Activated CD4-positive, alpha-beta T cell treated with anti-CD3 and anti-CD28 coated beads, Interleukin-2, amount 10 ng/mL, durations not matched to agents 7 days and 5 days (primary cell): ENCODE measurements at regions not wholly inside any gene's neighbourhood (a gene's known extent, or its start where the extent isn't known, plus 50 kb on each side); places are given as distances from the start of the nearest gene placed in this dataset.

Source experiments
- CTCF ChIA-PET: fragments of 350-600 bp; sonication (Branson Sonifier 250); formaldehyde crosslinking; loops from one replicate; lab custom pipeline; 2021; ENCODE audit warnings: antibody characterized with exemption; lab: Charles Lee
- POLR2A ChIA-PET: fragments of 350-600 bp; sonication (Branson Sonifier 250); formaldehyde crosslinking; loops from one replicate; lab custom pipeline; 2021; ENCODE audit warnings: antibody characterized with exemption; lab: Charles Lee
- DNase-seq: peaks from one replicate; pipeline ENCODE4 v3.0.0-alpha.2; 2020
- H3K27ac Mint-ChIP-seq: one replicate; pipeline ENCODE4 v1.8.0; 2021; ENCODE audit warnings: mild to moderate bottlenecking, moderate library complexity, mixed read lengths
- H3K27me3 Mint-ChIP-seq: one replicate; pipeline ENCODE4 v1.8.0; 2021; ENCODE audit warnings: mixed read lengths
- H3K36me3 Mint-ChIP-seq: one replicate; pipeline ENCODE4 v1.8.0; 2021; ENCODE audit warnings: low read depth, mixed read lengths
- H3K4me1 Mint-ChIP-seq: one replicate; pipeline ENCODE4 v1.8.0; 2021; ENCODE audit warnings: mixed read lengths
- H3K4me3 Mint-ChIP-seq: one replicate; pipeline ENCODE4 v1.8.0; 2021; ENCODE audit warnings: mild to moderate bottlenecking, moderate library complexity, mixed read lengths
- H3K9me3 Mint-ChIP-seq: one replicate; pipeline ENCODE4 v1.8.0; 2021; ENCODE audit warnings: mixed read lengths

DNA sequence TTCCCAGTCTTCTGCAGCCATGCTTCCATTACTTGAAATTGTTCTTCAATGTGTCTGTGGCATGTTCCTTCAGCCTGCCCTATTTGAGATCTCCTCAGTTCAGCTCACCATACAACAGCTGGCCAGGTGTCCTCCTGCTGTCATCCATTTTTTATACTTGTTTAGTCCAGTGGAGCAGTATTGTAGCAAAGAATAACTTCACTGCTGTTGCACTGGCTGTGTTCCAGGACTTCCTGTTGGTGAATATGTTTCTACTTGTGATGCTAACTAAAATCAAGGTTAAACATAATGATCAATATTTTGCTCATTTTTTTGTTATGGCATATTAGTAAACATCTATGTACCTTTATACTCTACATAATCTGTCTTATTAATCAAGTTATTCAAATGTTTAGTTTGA lies 1394.1 kb downstream of the PCDH9 start:
- CTCF ChIA-PET: no interaction called here
- no peak overlapping the region for H3K4me3 Mint-ChIP-seq
- no peaks in the 10 kb centered on the region for H3K27me3 Mint-ChIP-seq

DNA sequence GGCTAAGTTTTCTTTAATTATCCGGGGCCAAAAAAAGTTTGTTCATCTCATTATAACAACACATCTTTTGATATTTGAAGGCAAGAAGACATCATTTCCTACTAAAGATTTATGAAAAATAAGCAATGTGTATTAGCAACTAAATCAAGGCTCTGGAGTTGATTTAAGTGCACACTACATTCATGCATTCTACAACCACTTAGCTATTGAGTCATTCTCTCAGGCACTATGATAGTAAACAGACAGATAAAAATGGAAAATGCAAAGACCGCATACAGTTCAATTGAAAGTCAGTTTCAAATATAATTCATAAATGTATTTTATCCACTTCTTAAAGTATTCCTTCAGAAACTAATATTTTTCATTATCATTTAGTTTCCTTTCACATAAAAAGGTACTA lies 1395.2 kb downstream of the PCDH9 start:
- no peak for DNase-seq
- no peak overlapping the region for H3K4me3 Mint-ChIP-seq
- H3K4me1 Mint-ChIP-seq: no peaks in the 10 kb centered on the region
- H3K27ac Mint-ChIP-seq: no peak overlapping the region
- CTCF ChIA-PET: no interaction called here
- H3K36me3 Mint-ChIP-seq: no peaks in the 10 kb centered on the region
- no peaks in the 10 kb centered on the region for H3K9me3 Mint-ChIP-seq
- H3K27me3 Mint-ChIP-seq: no peaks in the 10 kb centered on the region
- POLR2A ChIA-PET: no interaction called here

More for the DNA sequence above, 1394.1 kb downstream of the PCDH9 start:
- Mint-ChIP-seq H3K27ac (no peak overlapping the region), H3K36me3 (no peaks in the 10 kb centered on the region), H3K4me1 (no peaks in the 10 kb centered on the region), H3K9me3 (no peaks in the 10 kb centered on the region)
- DNase-seq: no peak
- POLR2A ChIA-PET: no interaction called here

DNA sequence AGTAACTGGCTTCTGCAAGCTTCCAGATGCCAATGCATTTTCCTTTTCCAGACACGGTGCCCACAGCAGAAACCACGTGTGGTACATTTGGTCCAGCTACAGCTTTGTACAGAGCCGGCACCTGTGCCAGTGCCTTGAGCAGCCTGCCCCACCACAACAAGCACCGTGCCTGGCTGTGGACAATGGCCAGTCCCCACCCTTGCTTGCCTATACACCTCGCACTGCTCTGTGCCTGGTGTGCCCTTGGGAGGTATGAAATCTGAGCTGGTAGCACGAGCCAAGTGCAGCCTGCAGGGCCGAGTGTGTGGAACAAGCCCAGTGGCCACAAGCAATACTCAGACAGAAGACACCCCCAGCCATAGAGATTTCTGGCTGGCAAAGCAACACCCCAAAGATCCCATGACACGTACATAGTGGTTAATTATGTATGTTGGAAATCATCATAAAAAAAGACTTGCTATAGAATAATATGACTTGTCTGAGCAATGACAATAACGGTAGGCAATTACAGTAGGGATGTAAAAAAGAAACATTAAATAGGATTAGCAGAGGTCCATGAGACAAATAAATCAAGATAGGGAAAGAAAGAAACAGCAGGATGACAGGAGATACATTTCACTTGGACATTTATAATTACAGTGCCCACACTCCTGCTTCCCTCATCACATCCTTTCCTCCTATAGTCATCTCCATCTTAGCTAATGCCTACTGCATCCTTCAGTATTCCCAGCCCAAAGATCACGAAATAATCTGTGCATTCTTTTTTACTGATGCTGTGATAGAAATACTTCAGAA lies 1399.5 kb downstream of the PCDH9 start:
- Mint-ChIP-seq H3K27ac (no peak overlapping the region), H3K9me3 (no peaks in the 10 kb centered on the region), H3K4me3 (no peak overlapping the region), H3K27me3 (no peaks in the 10 kb centered on the region), H3K36me3 (no peaks in the 10 kb centered on the region), H3K4me1 (no peaks in the 10 kb centered on the region)
- DNase-seq: no peak
- CTCF ChIA-PET: no interaction called here
- POLR2A ChIA-PET: no interaction called here

DNA sequence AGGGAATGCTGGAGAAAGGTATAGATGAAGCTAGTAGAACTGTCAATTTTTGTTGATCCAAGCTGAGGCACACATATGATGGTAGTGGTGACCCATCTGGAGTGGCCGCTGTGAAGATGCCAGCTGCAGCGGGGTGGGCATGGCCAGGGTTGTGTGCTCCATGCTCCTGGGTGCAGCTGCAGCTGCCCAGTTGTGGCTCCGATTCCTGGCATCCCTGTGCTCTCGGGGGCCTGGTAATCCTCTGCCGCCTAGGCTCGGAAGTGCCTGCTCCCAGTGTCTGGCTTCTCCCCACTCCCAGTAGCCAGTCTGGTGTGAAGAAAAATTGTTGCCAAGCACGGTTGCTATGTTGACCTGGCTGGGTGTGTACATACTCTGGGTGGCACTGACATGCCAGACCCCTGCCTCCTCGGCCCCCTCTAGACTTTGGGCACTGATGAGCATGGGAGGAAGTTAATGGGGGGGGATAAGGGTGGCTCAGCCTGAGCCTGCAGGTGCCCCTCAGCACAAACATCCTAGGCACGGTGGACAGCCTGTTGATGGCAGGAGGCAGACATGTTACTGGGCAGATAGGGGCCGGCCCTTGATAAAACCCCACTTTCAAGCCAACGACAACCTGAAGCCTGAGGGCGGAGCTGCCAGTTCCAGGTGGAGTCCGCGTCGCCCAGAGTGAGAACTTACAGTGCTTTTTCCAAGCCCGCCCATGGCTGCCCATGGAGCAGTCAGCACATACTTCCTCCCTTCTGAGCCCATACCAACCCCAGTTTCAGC lies 1400.7 kb downstream of the PCDH9 start:
- H3K4me3 Mint-ChIP-seq: no peak overlapping the region
- ChIA-PET CTCF (no interaction called here), POLR2A (no interaction called here)
- no peak overlapping the region for H3K27ac Mint-ChIP-seq
- no peaks in the 10 kb centered on the region for H3K4me1 Mint-ChIP-seq
- no peaks in the 10 kb centered on the region for H3K27me3 Mint-ChIP-seq
- no peaks in the 10 kb centered on the region for H3K9me3 Mint-ChIP-seq
- H3K36me3 Mint-ChIP-seq: no peaks in the 10 kb centered on the region
- no peak for DNase-seq

DNA sequence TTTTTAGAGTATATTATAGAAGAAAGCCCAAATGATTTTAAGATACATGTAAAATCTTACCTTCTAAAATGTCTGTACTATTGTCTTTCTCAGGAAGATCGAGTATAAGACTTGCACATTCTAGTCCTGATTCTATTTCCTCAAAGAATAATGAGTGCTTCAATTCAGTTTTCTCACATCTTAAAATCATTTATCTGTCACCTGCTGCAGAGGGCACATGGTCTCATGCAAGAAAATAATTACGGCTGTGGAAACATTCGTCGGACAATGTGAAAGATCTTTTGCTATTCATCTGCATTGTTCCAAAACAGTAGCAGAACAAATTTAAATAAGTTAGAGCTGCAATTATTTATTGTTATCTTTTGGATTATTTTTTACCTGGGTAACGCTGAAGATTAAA lies 1403.5 kb downstream of the PCDH9 start:
- Mint-ChIP-seq H3K4me1 (no peaks in the 10 kb centered on the region), H3K27me3 (no peaks in the 10 kb centered on the region), H3K36me3 (no peaks in the 10 kb centered on the region), H3K4me3 (no peak overlapping the region), H3K9me3 (peaks cover 4% of the 10 kb centered on the region), H3K27ac (no peak overlapping the region)
- DNase-seq: no peak
- CTCF ChIA-PET: no interaction called here
- POLR2A ChIA-PET: no interaction called here

DNA sequence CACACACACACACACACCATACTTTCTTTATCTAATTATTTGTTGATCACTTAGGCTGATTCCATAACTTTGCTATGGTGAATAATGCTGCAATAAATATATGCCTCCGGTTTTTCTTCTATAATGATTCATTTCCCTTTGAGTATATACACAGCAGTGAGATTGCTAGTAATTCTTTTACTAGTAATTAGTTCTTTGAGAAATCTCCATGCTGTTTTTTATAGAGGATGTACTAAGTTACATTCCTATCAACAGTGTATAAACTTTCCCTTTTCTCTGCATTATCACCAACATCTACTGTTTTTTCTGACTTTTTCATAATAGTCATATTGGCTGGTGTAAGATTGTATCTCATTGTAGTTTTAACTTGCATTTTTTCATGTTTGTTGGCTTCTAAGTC lies 1405.1 kb downstream of the PCDH9 start:
- H3K36me3 Mint-ChIP-seq: no peaks in the 10 kb centered on the region
- ChIA-PET POLR2A (no interaction called here), CTCF (no interaction called here)
- H3K27me3 Mint-ChIP-seq: no peaks in the 10 kb centered on the region
- peaks cover 4% of the 10 kb centered on the region for H3K9me3 Mint-ChIP-seq
- H3K27ac Mint-ChIP-seq: no peak overlapping the region
- no peak for DNase-seq
- H3K4me1 Mint-ChIP-seq: no peaks in the 10 kb centered on the region
- no peak overlapping the region for H3K4me3 Mint-ChIP-seq

DNA sequence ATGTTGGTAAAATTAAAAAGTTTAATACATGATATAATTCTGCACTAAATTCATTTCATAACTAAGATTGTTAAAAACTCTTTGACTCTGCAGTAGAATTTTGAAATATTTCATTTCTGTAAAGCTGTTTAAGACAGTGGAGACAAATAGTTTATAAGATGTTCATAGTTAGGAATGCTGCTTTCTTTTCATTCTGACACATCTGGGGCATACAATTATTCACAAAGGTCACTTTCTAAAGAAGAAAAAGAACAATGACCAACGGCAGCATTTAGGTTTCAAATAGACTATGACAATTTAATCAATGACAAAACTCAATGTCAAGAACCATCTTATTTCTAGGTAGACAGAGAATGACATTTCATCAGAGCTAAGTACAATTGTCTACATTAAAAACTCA lies 1422.1 kb downstream of the PCDH9 start:
- H3K4me3 Mint-ChIP-seq: no peak overlapping the region

DNA sequence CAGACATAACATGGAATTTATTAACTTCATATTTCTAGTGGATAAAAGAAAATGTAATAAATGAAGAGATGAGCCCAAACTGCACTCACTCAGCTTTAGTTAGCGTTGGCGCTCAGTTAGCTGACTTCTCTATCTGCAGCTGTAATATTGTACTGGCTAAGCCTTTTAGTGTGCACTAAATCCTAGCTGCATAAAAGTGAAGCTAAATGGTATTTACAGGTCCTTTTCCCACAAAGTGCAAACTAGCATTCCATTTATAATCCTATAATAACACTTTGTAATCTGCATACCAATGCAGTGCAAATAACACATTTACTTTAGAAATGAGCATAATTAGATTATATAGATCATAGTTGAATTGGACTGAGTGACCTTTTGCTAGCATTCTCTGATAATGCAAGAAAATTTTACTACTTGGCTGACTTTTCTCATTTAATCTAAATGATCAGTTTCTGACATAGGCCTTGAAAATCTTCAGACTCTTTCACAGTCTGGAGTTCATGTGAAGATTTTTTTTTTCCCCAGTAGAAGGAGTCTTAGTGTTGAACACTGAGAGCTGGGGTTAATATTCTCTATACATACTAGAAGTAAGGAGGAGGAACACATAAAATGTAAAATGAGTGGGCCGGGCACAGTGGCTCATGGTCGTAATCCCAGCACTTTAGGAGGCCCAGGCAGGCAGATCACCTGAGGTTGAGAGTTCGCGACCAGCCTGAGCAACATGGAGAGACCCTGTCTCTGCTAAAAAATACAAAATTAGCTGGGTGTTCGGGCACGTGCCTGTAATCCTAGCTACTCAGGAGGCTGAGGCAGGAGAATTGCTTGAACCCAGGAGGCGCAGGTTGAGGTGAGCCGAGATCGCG lies 1426.4 kb downstream of the PCDH9 start:
- DNase-seq: no peak
- Mint-ChIP-seq H3K36me3 (no peaks in the 10 kb centered on the region), H3K27ac (no peak overlapping the region), H3K4me3 (no peak overlapping the region), H3K9me3 (peaks cover 2% of the 10 kb centered on the region), H3K27me3 (no peaks in the 10 kb centered on the region), H3K4me1 (no peaks in the 10 kb centered on the region)
- ChIA-PET POLR2A (interaction anchor here (0.6 kb wide), 1 partner anchor 266 kb away, joined by 8 read pairs; no protein-coding TSS in a partner anchor), CTCF (no interaction called here)

More for the DNA sequence above, 1422.1 kb downstream of the PCDH9 start:
- ChIA-PET CTCF (no interaction called here), POLR2A (no interaction called here)
- H3K4me1 Mint-ChIP-seq: no peaks in the 10 kb centered on the region
- no peaks in the 10 kb centered on the region for H3K27me3 Mint-ChIP-seq
- H3K36me3 Mint-ChIP-seq: no peaks in the 10 kb centered on the region
- H3K9me3 Mint-ChIP-seq: peaks cover 2% of the 10 kb centered on the region
- no peak for DNase-seq
- H3K27ac Mint-ChIP-seq: no peak overlapping the region

DNA sequence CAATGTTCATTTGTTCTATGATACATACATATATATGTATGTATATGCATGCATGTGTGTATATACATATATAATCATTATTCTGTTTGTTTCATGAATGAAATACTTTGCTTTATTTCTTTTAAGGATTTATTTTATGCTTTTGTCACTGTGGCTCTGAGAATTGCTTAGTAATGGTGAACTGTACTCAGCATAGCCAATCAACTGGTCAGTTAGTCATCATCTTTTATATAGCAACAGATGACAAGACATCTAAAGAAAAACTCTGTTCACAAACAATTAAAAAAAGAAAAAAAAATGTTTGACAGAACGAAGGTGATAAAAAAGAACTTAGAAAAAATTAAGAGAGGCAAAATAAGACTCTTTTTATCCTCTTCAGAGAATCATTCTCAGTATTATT lies 1440.3 kb downstream of the PCDH9 start:
- Mint-ChIP-seq H3K9me3 (peaks cover 10% of the 10 kb centered on the region), H3K4me3 (no peak overlapping the region), H3K4me1 (no peaks in the 10 kb centered on the region), H3K27ac (no peak overlapping the region), H3K36me3 (no peaks in the 10 kb centered on the region), H3K27me3 (no peaks in the 10 kb centered on the region)
- ChIA-PET POLR2A (no interaction called here), CTCF (no interaction called here)
- DNase-seq: no peak

DNA sequence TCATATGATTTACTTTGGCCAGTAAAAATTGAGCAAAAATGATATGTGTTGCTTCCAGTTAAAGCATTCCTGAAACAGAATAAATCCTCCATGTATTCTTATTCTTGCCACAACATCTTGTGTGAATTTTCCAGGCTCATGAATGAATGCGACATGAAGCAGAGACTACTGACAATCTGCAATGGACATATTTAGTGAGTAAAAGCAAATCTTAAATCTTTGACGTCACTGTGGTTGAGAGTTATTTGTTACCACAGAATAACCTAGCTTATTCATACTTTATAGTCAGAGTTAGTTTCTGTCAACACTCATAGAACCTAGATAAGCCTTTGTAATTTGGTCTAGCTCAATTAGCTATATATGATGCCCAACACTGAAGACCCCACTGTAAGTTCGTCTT lies 1443.1 kb downstream of the PCDH9 start:
- no peak overlapping the region for H3K4me3 Mint-ChIP-seq
- no peak for DNase-seq
- no peaks in the 10 kb centered on the region for H3K36me3 Mint-ChIP-seq
- H3K27me3 Mint-ChIP-seq: no peaks in the 10 kb centered on the region
- peaks cover 10% of the 10 kb centered on the region for H3K9me3 Mint-ChIP-seq
- ChIA-PET CTCF (no interaction called here), POLR2A (no interaction called here)
- no peaks in the 10 kb centered on the region for H3K4me1 Mint-ChIP-seq
- no peak overlapping the region for H3K27ac Mint-ChIP-seq

DNA sequence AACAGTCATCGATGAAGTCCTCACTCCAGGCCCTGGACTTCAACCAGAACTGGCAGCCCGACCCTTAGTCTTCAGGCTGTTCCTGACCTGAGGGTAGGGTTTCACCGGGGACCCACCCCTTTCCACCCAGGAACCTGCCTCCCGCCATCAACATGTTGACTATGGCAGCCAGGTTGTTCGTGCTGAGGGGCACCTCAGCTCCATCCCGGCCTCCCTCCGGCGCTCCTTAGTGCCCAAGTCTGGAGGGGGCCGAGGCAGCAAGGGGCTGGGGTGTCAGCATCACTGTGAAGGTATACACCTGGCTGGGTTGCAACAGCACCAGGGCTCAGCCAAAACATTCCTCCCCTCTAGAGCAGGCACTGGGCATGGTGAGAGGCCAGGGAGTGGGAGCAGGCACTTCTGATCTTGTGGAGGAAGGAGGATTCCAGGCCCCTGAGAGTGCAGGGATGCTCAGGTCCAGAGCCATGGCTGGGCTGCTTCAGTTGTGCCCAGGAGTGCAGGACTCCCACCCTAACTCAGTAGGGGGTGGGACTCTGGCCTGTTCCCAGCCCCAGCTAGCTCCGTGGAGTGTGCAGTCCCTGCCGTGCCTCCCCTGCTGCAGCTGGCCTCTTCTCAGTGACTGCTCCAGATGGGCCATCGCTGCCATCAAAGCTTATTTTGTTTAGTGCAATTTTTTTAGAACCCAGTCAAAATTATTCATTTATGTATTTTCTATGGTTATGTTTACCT lies 1445.9 kb downstream of the PCDH9 start:
- H3K27me3 Mint-ChIP-seq: no peaks in the 10 kb centered on the region
- H3K4me1 Mint-ChIP-seq: no peaks in the 10 kb centered on the region
- no peak overlapping the region for H3K4me3 Mint-ChIP-seq
- H3K27ac Mint-ChIP-seq: no peak overlapping the region
- peaks cover 10% of the 10 kb centered on the region for H3K9me3 Mint-ChIP-seq
- ChIA-PET POLR2A (no interaction called here), CTCF (no interaction called here)
- no peak for DNase-seq
- H3K36me3 Mint-ChIP-seq: no peaks in the 10 kb centered on the region

DNA sequence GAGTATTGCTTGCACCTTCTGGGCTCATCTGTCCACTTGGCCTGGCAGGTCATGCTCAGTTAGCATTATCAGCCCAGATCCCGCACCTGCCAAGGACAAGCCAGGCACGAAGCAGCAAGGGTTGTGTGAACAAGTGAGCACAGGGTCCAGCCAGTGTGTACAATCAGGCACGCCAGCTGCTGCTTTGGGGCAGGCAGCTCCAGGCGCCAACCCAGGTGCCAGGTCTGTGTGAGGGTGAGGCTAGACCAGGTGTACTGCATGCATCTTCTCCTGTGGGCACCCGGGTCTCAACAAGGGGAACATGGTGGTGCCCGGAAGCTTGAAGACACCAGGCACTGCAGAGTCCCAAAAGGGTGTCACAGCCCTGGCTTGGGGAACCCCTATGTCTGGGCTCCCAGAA lies 1446.8 kb downstream of the PCDH9 start:
- H3K27me3 Mint-ChIP-seq: no peaks in the 10 kb centered on the region
- CTCF ChIA-PET: no interaction called here
- H3K36me3 Mint-ChIP-seq: no peaks in the 10 kb centered on the region
- no peak overlapping the region for H3K4me3 Mint-ChIP-seq
- POLR2A ChIA-PET: no interaction called here
- H3K27ac Mint-ChIP-seq: no peak overlapping the region
- no peak for DNase-seq
- H3K9me3 Mint-ChIP-seq: peaks cover 8% of the 10 kb centered on the region
- H3K4me1 Mint-ChIP-seq: no peaks in the 10 kb centered on the region
